GM12891 (cell line): ENCODE measurements at regions not wholly inside any gene's neighbourhood (a gene's known extent, or its start where the extent isn't known, plus 50 kb on each side); places are given as distances from the start of the nearest gene placed in this dataset.

ENCODE experiments used
- PAX5 ChIP-seq: IDR thresholded peaks from 2 replicates; pipeline ENCODE4 v1.6.1; 2011; ENCODE audit warnings: low read length, moderate library complexity, mild to moderate bottlenecking; ENCODE audit not compliant: insufficient read depth, severe bottlenecking
- POLR2A ChIP-seq: IDR thresholded peaks from 2 replicates; pipeline ENCODE4 v1.6.1; 2011; ENCODE audit warnings: low read depth, low read length, control low read depth
- POLR2AphosphoS5 ChIP-seq: IDR thresholded peaks from 2 replicates; pipeline ENCODE4 v1.6.1; 2011; ENCODE audit warnings: low read depth, low read length, control low read depth
- POU2F2 ChIP-seq: IDR thresholded peaks from 2 replicates; pipeline ENCODE4 v1.6.1; 2011; ENCODE audit warnings: low read depth, mild to moderate bottlenecking, control low read depth, low read length, moderate library complexity
- SPI1 ChIP-seq: IDR thresholded peaks from 2 replicates; pipeline ENCODE4 v1.6.1; 2011; ENCODE audit warnings: low read depth, low read length, control low read depth
- TAF1 ChIP-seq: IDR thresholded peaks from 2 replicates; pipeline ENCODE4 v1.6.1; 2011; ENCODE audit warnings: low read depth, low read length, control low read depth

DNA sequence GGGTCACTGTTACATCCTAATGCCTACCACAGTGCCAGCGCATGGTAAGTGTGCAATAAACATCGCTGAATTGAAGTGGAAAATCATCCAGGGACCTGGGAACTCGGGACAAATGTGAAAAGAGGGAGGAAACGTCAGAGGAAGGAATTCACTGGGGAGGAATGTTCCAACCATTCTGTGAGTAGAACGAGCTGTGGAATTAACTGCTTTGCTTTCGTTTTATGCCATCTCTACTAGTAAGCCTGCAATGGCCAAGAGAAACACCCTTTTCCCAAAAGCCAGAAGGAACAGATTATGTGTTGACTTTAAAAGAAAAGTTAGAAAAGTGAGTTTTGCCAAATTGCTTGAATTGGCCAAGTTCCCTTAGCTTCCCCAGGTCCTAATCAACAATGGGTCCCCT lies 1044.9 kb downstream of the TYW1 start:
- no peak for TF ChIP-seq POLR2A
- no peak for TF ChIP-seq POLR2AphosphoS5
- TF ChIP-seq TAF1 = no peak
- TF ChIP-seq SPI1 = no peak
- TF ChIP-seq PAX5 = no peak
- TF ChIP-seq POU2F2 = no peak
